Activated CD4-positive, alpha-beta T cell treated with anti-CD3 and anti-CD28 coated beads for 24 hours (primary cell): ENCODE measurements at regions not wholly inside any gene's neighbourhood (a gene's known extent, or its start where the extent isn't known, plus 50 kb on each side); places are given as distances from the start of the nearest gene placed in this dataset.
"Not testable (repeated sequence)": the region's sequence is repeated elsewhere in the genome, so short reads cannot be mapped to it uniquely, and the experiment has no call there.

Source experiments
- DNase-seq, 2 donors: peaks; one replicate each; pipeline ENCODE4 v3.0.0-alpha.2; 2020; ENCODE audit warnings: low read depth in 2 of 2

DNA sequence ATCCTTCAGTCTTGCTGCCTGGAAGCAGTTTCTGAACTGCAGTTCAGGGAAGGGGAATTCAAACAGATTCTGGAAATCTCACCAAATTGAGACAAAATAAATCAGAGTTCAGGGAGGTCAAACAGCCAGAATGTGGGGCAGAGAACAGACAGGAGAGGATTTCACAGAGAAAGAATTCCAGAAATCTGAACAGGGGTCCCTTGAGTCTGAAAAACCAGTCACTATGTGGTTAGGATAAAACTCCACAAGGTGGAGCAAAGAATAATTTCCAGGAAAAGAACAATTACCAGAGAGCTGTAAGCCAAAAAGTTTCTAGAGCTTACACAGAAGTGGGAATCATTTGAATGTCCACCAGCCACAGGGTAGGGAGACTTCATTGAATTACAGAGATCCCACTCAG is 84.7 kb downstream of the URB2 start:
- DNase-seq = no peak

DNA sequence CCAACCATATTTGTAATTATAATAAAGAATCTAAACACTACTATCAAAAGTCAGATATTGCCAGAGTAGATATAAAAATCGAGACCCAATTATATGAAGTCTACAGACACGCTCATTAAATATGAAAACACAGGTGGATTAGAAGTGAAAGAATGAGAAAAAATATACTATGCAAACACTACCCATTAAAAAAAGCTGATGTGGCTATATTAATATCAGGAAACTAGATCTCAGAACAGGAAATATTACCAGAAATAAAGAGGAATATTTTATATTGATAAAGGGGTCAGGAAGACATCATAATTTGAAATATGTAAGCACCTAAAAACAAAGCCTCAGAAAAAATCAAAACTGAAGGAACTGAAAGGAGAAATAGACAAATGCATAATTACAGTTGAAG is 88.3 kb downstream of the URB2 start:
- DNase-seq = no peak

DNA sequence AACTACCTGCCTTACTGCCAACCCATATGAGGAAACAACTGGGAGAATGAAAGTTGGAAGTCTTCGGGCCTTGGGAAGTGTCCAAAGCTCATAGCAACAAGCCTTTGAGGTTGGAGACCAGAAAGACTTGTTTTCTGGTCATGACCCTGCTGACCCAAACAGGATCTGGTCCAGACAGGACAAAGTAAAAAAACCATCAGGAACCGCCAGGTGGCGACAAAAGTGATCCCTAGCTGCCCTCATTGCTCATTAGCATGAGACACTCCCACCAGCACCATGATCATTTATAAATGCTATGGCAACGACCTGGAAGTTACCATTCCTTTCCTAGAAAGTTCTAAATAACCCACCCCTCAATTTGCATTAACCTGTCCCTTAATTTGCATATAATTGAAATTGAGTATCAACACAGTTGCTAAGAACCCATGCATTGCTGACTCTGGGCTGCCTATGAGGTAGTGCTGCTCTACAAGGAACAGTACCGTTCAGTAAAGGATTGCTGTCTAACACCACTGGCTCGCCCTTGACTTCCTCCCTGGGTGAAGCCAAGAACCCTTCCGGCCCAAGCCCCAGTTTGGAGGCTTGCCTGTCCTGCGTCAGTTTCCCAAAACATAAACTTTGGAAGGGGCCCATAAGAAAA is 89.0 kb downstream of the URB2 start:
- peak; percentile 15 to 18 for DNase-seq

DNA sequence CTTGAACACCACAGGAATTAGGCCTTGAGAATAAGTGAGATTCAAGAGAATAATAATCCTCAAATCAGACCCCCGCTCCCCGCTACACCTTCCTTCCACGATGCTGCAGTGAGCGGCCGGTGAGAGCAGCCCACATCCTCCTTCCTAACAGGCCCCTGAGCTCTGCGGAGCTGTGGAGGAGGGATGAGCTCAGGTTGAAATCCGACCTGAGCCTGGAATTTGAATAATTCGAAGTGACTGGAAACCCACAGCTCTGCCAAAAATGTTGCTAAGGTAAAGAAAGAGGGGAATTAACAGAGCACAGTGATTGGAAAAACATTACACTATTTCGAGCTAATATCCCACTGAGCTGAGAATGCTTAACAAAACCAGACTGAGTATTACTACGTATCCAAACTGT is 90.0 kb downstream of the URB2 start:
- DNase-seq = no peak

DNA sequence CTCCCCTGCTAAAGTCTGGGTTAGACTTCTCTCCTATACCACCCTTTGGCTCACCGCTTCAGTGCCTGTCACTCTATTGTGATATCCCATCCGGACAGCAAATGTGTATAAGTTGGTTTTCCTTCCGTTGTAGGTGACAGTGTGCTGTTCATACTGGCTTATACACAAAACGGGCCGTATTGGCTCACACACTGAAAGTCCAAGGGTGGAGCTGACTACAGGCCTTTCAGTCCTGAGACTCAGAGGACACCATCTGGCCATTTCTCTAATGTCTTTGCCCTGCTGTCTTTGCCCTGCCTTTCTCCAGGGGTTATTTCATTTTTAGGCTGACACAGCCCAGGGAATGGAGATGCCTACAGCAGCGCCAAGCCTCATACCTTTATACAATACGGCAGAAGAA is 90.7 kb downstream of the URB2 start:
- no peak for DNase-seq

DNA sequence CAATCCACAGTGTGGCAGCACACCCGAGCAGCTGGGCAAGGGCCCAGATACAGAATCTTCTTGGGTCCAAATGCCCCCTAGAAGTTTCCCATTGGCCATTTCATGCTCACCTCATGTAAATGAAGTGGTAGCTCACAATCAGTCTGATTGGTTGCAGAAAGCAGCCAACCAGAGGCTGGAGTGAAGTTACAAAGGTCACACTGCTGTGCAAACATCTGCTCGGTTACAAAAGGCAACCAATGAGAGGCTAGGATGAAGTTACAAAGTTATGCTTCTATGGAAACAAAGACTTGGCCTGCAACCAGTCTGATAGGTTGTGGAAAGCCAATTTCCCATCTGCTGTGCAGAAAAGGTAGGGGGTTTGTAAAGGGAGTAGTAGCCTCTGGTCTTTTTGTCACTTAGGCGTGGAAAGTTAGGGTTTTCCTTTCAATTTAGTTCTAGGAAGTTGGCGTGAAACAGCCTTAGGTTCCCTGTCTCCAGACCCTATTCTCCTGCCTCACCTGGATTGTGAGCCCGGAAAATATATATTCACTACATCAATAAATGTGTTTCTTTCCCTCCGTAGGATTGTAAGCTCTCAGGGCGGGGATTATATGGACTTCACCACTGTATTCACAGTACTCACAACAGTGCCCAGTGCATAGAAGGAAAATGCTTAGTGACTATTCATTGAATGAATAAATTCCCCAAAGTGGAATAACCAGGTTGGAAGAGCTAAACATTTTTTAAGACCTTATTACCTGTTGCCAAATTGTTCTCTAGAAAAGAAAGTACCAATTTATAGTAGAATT is 91.9 kb downstream of the URB2 start:
- DNase-seq = no peak

DNA sequence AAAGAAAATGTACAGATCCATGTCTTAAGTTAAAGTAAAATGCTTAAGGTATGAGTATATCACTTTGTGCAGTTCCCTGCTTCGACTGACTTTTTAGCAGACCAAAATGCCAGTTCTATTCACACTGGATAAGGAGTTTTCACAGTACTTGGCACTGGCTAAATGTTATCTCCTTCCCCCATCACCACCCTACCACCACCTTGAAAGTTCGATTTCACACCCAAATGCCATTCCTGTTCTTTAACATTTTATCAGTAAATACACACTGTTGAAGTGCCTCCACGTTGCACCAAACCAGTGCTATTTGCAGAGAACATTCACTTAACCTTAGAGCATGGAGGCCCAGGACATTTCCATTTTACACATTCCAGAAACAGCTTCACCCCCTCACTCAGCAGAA is 100.0 kb downstream of the URB2 start:
- no peak for DNase-seq

DNA sequence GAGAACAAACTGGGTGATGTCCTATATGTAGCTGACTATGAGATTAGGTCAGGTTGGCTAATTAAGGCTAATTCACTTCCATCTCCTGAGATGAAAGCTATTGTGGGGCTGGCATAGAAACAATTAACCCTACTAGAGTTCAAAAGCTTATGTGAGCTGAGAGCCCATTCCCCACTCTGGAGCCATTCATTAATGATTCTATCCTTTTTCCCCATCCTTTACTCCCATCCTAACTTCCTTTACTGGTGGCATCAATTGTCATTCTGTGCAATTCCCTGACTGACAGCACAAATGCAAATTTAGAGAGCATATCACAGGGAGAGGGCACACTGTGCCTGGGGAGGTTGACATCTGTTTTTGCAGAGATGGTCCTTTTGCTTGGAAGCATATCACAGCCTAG is 103.9 kb downstream of the URB2 start:
- DNase-seq = no peak

DNA sequence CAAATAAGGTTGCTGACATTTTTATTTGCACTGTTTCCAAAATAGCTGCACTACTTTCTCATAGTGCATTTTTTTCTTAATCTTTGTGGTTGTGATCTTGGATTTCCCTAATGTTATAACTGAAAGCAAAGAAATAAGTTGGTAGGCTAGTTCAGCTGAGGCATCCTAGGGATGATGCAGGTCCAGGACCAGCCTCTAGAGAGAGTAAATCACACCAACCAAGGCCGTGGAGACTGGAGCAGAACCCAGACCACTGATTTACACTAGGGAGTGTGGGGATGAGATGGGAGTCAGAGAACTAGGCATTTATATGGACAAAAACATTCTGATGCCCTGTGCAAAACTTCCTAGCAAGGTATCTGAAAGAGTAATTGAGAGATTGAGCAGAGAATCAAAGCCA is 104.5 kb downstream of the URB2 start:
- DNase-seq = no peak

DNA sequence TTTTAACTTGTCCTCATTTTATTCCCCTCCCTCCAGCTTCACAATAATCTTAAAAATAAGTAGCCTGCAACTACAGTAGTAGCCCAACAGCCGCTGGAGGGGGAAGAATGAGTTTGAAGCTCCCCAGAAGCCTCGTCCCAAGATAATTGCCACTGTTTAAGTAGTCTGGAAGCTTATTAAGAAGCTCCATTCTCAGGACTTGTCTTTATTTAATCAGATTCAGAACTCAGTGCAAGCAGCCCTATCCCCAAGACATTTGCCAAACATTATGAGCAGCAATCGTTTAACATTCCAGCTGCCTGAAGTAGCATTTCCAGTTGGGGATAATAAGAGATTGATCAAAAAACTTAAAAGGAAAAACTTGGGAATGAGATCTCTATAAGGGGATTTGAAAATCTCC is 106.0 kb downstream of the URB2 start:
- no peak for DNase-seq

DNA sequence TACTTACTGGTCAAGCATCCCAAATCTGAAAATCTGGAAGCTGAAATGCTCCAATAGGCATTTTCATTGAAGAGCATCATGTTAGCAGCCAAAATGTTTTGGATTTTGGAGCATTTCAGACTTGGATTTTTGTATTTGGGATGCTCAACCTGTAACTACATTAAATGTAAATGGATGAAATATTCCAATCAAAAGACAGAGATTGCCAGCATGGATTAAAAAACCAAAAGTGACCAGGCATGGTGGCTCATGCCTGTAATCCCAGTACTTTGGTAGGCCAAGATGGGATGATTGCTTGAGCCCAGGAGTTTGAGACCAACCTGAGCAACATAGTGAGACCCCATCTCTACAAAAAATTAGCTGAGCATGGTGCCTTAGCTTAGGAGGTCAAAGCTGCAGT is 110.3 kb downstream of the URB2 start:
- no peak for DNase-seq

DNA sequence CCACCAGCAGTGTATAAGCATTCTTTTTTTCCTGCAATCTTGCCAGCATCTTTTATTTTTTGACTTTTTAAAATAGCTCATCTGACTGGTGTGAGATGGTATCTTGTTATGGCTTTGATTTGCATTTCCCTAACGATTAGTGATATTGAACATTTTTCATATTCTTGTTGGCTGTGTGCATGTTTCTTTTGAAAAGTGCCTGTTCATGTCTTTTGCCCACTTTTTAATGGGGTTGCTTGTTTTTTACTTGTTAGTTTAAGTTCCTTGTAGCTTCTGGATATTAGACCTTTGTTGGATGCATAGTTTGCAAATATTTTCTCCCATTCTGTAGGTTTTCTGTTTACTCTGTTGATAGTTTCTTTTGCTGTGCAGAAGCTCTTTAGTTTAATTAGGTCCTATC is 116.6 kb downstream of the URB2 start:
- not testable (repeated sequence) for DNase-seq

DNA sequence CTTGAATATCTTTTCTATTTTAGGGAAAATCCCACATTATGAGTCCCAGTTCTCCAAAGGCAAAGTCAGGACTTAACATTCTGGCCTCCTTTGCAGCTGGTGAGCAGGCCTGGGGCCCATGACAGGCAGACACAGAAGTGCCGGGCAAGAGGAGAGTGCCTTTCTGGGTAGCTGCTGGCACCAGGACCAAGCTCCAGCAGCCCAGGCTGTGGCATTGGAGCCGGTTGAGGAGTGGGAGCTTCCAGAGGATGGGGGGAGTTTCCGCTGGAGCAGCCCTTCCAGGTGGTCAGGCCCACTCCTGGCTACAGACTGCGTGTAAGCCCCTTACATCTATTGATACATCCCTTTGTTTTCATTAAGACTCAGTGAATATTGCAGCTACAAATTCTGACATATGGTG is 123.9 kb downstream of the URB2 start:
- no peak for DNase-seq

DNA sequence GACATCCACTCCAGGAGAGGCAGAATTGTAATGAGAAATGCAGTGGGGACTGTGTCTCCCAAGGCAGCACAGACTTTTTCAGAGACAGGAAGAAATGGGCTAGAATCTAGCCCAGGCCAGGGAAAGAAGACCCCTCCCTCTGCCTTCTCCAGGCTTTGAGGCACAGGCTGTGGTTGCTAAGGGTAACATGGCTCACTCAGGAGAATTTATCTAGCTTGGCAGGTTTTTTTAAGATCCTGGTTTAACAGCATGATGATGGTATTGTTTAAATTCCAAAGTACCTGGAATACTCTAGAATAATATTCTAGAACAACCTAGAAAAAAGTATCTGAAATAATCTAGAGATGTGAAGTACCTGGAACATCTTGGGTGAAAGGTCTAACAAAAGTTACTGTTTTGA is 125.6 kb downstream of the URB2 start:
- no peak for DNase-seq

DNA sequence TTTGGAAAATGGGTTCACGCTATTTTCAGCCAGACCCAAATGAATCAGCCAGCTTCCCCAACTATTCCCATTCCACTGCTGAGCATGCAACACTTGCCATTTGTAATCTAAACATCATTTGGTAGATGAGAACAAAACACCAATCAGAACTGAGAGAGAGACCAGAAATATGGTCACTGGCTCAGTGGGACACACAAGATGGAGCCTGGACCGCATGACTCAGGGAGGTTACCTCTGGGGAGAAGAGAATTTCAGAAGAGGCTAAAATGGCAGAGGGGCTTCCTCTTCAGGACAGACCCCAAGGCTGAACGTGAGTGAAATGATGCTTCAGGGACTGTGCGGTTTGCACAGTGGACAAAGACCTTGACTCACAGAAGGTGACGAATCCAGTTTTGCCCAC is 126.6 kb downstream of the URB2 start:
- DNase-seq = no peak

DNA sequence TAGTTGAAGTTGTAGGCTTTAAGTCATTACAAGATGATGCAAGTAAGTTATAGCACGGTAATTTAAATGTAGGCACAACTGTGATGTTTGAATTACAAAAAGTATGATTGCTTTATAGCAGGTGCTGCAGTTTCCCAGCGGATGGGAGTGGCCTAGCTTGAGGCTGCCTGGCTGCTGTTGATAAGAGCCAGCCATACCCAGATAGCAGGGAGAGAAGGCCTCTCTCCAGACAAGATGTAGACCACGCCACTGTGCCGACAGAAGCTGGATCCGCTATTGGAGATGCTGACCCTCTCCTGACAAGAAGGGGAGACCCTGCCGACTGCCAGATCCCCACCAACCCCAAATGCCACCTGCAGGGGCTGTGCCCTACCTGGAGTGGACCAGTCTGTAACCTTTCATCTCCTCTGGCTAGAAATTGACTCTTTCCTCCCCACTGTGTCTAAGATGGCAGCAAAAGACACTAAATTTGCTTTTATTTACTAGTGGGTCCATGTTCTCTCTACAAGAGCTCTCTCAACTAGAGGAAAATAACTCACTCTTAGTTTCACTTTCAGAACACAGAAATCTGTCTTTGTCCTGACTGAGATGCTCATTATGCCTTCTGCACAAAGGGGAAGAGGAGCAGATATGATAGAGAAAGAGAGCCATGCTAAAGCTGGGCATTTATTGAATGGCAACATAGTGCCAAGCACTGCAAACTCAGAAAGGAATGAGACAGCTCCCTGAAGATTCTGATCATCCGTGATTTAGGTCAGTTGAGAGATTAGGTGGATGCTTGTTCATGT is 127.9 kb downstream of the URB2 start:
- no peak for DNase-seq

DNA sequence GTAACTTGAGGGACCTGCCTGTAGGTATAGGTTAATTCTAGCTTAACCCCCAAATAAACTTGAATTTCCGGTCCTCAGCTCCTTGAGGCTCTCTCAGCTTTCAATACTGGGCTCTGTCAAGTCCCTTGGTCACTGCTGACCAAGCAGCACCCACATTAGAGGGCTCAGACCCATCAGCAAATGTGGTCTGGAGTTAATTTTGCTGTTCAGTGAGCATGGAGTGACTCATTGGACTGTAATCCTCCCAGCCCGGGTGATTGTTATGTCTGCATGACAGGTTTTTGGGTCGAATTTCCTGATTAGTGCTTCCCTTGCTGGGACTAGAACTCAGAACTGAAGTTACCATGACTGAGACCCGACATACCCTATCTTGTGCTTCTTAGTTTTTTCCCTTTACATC is 130.6 kb downstream of the URB2 start:
- DNase-seq = no peak

DNA sequence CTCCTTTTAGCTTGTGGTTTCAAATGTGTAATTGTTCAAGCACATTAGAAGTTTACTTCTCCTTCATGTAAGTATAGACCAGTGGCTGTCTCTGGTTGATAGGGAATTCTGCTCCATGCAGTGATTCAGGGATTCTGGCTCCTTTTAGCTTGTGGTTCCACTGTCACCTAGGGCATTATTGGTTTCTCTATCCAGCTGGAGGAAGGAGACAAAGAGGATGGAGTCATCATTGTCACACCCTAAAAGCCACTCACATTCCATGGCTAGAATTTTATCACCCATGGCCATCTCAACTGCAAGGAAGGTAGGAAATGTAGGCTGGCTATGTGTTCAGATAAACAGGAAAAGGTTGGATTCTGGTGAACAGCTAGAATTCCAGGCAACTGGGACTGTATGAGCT is 131.2 kb downstream of the URB2 start:
- DNase-seq = no peak

DNA sequence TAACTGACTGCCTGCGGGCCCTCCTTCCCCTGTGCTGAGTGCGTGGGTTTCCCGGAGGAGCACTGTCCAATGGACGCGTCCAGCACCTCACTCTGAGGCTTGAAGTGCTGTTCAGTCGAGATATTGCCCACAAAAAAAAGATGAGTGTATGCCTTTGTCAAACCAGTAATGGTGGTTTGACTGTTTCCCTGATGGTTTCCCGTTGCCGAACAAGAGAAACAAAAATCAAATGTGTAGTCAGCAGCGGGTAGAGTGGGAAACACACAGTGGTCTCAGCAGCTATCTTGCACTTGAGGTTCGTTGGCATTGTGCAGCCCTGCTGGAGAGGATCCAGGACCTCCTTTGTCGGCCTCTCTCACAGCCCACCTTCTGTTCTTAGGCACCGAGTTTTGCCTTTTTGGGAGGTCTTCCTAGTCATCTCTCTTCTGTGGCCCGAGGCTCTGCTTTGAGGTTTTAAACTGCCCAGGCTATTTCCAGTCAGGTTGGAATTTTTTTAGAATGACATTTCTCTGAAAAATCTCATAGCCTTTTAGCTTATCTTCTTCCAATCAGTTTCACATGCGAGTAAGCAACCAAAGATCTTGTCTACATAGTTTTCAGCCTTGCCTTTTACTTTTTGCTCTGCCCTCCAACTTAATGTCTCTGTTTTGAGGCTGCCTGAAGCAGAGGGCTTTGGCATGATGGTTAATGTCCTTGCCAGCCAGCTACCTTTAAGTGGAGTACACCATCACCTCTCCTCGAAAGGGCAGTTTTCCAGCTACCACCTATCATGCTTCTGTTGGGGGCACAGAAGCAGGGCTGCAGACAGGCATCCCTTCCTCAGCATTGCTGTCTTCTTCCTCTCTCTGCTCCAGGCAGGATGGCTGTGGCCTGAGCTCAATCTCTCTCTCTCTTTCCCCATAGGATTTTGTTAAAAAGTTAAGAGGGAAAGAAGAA is 132.3 kb downstream of the URB2 start:
- DNase-seq = no peak

DNA sequence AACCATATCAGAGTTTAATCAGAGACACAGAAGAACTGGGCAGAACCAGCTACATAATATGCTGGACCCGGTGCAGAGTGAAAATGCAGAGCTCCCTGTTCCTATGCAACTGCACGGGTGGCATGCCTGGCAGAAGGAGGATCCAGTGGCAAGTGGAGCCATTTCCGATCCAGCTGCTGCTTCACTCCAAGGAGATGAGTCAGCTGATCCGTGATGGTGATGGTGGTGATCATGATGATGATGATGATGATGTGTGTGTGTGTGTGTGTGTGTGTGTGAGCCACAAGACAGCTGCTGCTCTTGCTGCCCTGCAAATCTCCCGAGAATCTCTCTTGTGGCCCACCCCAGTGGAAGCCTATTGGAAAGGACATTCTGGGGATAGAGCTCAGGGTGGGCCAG is 133.0 kb downstream of the URB2 start:
- DNase-seq = no peak

DNA sequence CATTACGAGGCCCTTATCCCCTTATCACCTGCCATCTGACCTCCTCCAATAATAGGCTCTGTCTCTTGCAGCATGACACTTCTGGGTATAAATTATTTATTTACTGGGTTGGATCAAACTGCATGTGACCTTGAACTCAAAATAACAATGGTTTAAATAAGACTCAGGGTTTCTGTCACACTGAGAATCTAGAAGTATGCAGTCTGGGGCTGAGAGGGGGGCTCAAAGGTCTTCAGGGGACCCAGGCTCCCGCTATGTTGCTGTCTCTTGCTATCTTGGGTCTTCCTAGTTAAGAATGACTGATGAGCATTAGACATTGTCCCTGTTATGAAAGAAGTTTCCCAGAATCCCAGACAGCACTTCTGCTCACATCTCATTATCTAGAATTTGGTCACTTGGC is 133.5 kb downstream of the URB2 start:
- DNase-seq = no peak

DNA sequence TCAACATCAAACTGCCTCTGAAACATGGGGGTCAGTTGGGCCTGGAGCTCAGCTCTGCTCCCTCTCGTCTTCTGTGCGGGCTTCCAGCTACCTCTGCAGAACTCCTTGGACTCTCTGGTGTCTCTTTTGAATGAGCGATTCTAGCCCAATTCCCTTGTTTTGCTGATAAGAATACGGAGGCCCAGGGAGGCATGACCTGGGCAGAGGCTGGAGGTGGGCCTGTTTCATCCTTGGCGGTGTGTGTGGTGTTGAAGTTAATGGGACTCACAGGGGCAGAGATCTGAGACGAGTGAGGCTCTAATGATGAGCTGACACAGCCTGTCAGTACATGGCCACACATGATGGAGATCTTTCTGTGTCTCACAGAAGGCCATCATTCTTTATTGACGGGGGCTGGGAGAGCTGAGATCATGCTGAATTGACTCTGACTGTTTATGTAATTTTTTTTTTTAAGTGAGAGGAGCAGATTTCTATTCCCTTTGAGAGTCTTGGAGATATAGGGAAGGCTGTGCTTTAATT is 134.5 kb downstream of the URB2 start:
- DNase-seq = no peak
